ENCODE measurements at regions not wholly inside any gene's neighbourhood (a gene's known extent, or its start where the extent isn't known, plus 50 kb on each side); places are given as distances from the start of the nearest gene placed in this dataset.

DNA sequence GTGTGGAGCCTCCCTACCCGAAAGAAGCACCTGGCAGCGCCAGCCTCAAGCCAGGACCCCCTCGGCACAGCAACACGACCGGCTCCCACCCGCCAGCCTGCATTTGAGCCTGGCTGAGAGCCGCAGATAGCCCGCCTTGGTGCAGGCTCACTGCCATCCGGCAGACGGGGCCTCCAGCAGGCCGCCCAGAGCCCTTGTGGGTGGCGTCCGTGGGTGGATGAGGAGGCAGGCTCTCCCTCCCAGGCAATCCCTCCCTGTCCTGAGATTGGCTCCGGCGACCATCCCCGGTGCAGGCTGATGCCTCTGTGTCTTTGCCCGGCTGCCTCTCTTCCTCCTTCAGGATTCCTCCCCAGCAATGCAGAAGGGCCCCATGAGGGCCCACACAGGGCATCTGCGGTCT is 1527.9 kb downstream of the BRD1 start:
- TF ChIP-seq, protein P1, sequence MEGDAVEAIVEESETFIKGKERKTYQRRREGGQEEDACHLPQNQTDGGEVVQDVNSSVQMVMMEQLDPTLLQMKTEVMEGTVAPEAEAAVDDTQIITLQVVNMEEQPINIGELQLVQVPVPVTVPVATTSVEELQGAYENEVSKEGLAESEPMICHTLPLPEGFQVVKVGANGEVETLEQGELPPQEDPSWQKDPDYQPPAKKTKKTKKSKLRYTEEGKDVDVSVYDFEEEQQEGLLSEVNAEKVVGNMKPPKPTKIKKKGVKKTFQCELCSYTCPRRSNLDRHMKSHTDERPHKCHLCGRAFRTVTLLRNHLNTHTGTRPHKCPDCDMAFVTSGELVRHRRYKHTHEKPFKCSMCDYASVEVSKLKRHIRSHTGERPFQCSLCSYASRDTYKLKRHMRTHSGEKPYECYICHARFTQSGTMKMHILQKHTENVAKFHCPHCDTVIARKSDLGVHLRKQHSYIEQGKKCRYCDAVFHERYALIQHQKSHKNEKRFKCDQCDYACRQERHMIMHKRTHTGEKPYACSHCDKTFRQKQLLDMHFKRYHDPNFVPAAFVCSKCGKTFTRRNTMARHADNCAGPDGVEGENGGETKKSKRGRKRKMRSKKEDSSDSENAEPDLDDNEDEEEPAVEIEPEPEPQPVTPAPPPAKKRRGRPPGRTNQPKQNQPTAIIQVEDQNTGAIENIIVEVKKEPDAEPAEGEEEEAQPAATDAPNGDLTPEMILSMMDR (IDR thresholded peaks at IDR 0.05; ENCODE audit: insufficient read depth, low read length), result no peak
- TF ChIP-seq, protein P2, sequence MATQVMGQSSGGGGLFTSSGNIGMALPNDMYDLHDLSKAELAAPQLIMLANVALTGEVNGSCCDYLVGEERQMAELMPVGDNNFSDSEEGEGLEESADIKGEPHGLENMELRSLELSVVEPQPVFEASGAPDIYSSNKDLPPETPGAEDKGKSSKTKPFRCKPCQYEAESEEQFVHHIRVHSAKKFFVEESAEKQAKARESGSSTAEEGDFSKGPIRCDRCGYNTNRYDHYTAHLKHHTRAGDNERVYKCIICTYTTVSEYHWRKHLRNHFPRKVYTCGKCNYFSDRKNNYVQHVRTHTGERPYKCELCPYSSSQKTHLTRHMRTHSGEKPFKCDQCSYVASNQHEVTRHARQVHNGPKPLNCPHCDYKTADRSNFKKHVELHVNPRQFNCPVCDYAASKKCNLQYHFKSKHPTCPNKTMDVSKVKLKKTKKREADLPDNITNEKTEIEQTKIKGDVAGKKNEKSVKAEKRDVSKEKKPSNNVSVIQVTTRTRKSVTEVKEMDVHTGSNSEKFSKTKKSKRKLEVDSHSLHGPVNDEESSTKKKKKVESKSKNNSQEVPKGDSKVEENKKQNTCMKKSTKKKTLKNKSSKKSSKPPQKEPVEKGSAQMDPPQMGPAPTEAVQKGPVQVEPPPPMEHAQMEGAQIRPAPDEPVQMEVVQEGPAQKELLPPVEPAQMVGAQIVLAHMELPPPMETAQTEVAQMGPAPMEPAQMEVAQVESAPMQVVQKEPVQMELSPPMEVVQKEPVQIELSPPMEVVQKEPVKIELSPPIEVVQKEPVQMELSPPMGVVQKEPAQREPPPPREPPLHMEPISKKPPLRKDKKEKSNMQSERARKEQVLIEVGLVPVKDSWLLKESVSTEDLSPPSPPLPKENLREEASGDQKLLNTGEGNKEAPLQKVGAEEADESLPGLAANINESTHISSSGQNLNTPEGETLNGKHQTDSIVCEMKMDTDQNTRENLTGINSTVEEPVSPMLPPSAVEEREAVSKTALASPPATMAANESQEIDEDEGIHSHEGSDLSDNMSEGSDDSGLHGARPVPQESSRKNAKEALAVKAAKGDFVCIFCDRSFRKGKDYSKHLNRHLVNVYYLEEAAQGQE (IDR thresholded peaks at IDR 0.05; ENCODE audit: insufficient replicate concordance, low read depth), result no peak

All from HL-60 (cell line).